ENCODE measurements at regions not wholly inside any gene's neighbourhood (a gene's known extent, or its start where the extent isn't known, plus 50 kb on each side); places are given as distances from the start of the nearest gene placed in this dataset.

- TF ChIP-seq CTCF (IDR thresholded peaks at IDR 0.05) (no peak), POLR2A (IDR thresholded peaks at IDR 0.05) (no peak), EP300 (IDR thresholded peaks at IDR 0.05) (no peak), POLR2AphosphoS5 (IDR thresholded peaks at IDR 0.05) (no peak)
Measured at GRCh38 chr18:51575171-51575570, 377.7 kb upstream of the MEX3C start.

All from stomach (tissue), 4 donors.